HG03108 (cell line): ENCODE measurements at regions not wholly inside any gene's neighbourhood (a gene's known extent, or its start where the extent isn't known, plus 50 kb on each side); places are given as distances from the start of the nearest gene placed in this dataset.

Experiments
- ATAC-seq: cut with Tn5 transposase; IDR thresholded peaks from one replicate; pipeline ENCODE4 v1.9.1; 2021; ENCODE audit warnings: moderate library complexity; ENCODE audit not compliant: unreplicated experiment

- no peak for ATAC-seq
These were observed 369.3 kb downstream of the KLF5 start for GRCh38 chr13:73428137-73428536.

GRCh38 chr13:73422973-73423372 lies 364.2 kb downstream of the KLF5 start:
- ATAC-seq: no peak

- ATAC-seq: no peak
These were observed 362.6 kb downstream of the KLF5 start for GRCh38 chr13:73421310-73421912.

- ATAC-seq: no peak
These were observed 360.4 kb downstream of the KLF5 start for GRCh38 chr13:73419186-73419585.

GRCh38 chr13:73417012-73417615 lies 358.3 kb downstream of the KLF5 start:
- ATAC-seq: no peak

GRCh38 chr13:73416093-73416492 lies 357.3 kb downstream of the KLF5 start:
- no peak for ATAC-seq

GRCh38 chr13:73413656-73414055 lies 354.9 kb downstream of the KLF5 start:
- ATAC-seq: no peak

GRCh38 chr13:73412933-73413332 lies 354.1 kb downstream of the KLF5 start:
- ATAC-seq: no peak

GRCh38 chr13:73411067-73411809 lies 352.4 kb downstream of the KLF5 start:
- ATAC-seq: no peak

GRCh38 chr13:73406454-73406853 lies 347.6 kb downstream of the KLF5 start:
- ATAC-seq: no peak

- ATAC-seq: no peak
These were observed 345.8 kb downstream of the KLF5 start for GRCh38 chr13:73404581-73404980.

GRCh38 chr13:73403355-73404120 lies 344.7 kb downstream of the KLF5 start:
- ATAC-seq: no peak

GRCh38 chr13:73401769-73402168 lies 343.0 kb downstream of the KLF5 start:
- ATAC-seq: no peak

- no peak for ATAC-seq
These were observed 340.8 kb downstream of the KLF5 start for GRCh38 chr13:73399347-73400216.

GRCh38 chr13:73397496-73398305 lies 338.9 kb downstream of the KLF5 start:
- no peak for ATAC-seq

GRCh38 chr13:73394066-73394465 lies 335.3 kb downstream of the KLF5 start:
- ATAC-seq: no peak

GRCh38 chr13:73390100-73390499 lies 331.3 kb downstream of the KLF5 start:
- ATAC-seq: no peak

- ATAC-seq: no peak
These were observed 329.8 kb downstream of the KLF5 start for GRCh38 chr13:73388586-73388985.

GRCh38 chr13:73387318-73387717 lies 328.5 kb downstream of the KLF5 start:
- no peak for ATAC-seq

- ATAC-seq: no peak
These were observed 327.0 kb downstream of the KLF5 start for GRCh38 chr13:73385848-73386247.
